CMK (cell line): ENCODE measurements at regions not wholly inside any gene's neighbourhood (a gene's known extent, or its start where the extent isn't known, plus 50 kb on each side); places are given as distances from the start of the nearest gene placed in this dataset.

Source experiments
- DNase-seq: peaks from one replicate; pipeline ENCODE4 v3.0.0-alpha.2; 2010; ENCODE audit warnings: low read depth

- no peak for DNase-seq
Measured at GRCh38 chr6:114785235-114786127, 442.7 kb upstream of the HS3ST5 start.

- no peak for DNase-seq
Measured at GRCh38 chr6:114783783-114784182, 441.0 kb upstream of the HS3ST5 start.

GRCh38 chr6:114783083-114783482 lies 440.3 kb upstream of the HS3ST5 start:
- DNase-seq, result no peak

- DNase-seq, result no peak
Measured at GRCh38 chr6:114764866-114765265, 422.0 kb upstream of the HS3ST5 start.

GRCh38 chr6:114762145-114762544 lies 419.3 kb upstream of the HS3ST5 start:
- DNase-seq, result no peak

GRCh38 chr6:114747995-114748625 lies 405.3 kb upstream of the HS3ST5 start:
- DNase-seq, result peak; percentile 17

GRCh38 chr6:114740547-114740946 lies 397.7 kb upstream of the HS3ST5 start:
- no peak for DNase-seq

GRCh38 chr6:114739656-114740055 lies 396.8 kb upstream of the HS3ST5 start:
- no peak for DNase-seq

- no peak for DNase-seq
Measured at GRCh38 chr6:114735025-114735735, 392.4 kb upstream of the HS3ST5 start.

- no peak for DNase-seq
Measured at GRCh38 chr6:114733596-114733995, 390.8 kb upstream of the HS3ST5 start.

GRCh38 chr6:114718716-114719270 lies 376.0 kb upstream of the HS3ST5 start:
- no peak for DNase-seq

GRCh38 chr6:114718186-114718585 lies 375.4 kb upstream of the HS3ST5 start:
- no peak for DNase-seq

- no peak for DNase-seq
Measured at GRCh38 chr6:114714836-114715507, 372.1 kb upstream of the HS3ST5 start.

GRCh38 chr6:114713690-114714089 lies 370.9 kb upstream of the HS3ST5 start:
- DNase-seq, result no peak

- no peak for DNase-seq
Measured at GRCh38 chr6:114712129-114712662, 369.4 kb upstream of the HS3ST5 start.

GRCh38 chr6:114707081-114707620 lies 364.3 kb upstream of the HS3ST5 start:
- DNase-seq, result no peak

GRCh38 chr6:114690625-114691024 lies 347.8 kb upstream of the HS3ST5 start:
- DNase-seq, result no peak

- no peak for DNase-seq
Measured at GRCh38 chr6:114659513-114659912, 316.7 kb upstream of the HS3ST5 start.

GRCh38 chr6:114651611-114652010 lies 308.8 kb upstream of the HS3ST5 start:
- no peak for DNase-seq

GRCh38 chr6:114650891-114651290 lies 308.1 kb upstream of the HS3ST5 start:
- no peak for DNase-seq

- no peak for DNase-seq
Measured at GRCh38 chr6:114649298-114649697, 306.5 kb upstream of the HS3ST5 start.
